Activated CD4-positive, alpha-beta T cell treated with anti-CD3 and anti-CD28 coated beads, Interleukin-2, Interleukin-6, amounts not matched to agents 100 ng/mL and 50 ng/mL, durations not matched to agents 16 hours and 8 hours (primary cell): ENCODE measurements at regions not wholly inside any gene's neighbourhood (a gene's known extent, or its start where the extent isn't known, plus 50 kb on each side); places are given as distances from the start of the nearest gene placed in this dataset.
"Not testable (repeated sequence)": the region's sequence is repeated elsewhere in the genome, so short reads cannot be mapped to it uniquely, and the experiment has no call there.

ENCODE experiments used
- DNase-seq: peaks from one replicate; pipeline ENCODE4 v3.0.0-alpha.2; 2020

- no peak for DNase-seq
Observed at GRCh38 chr20:1825507-1825906, 69.7 kb upstream of the SIRPA start.

GRCh38 chr20:1824834-1825233 lies 70.4 kb upstream of the SIRPA start:
- DNase-seq, result no peak

GRCh38 chr20:1824181-1824580 lies 71.0 kb upstream of the SIRPA start:
- DNase-seq, result no peak

DNA sequence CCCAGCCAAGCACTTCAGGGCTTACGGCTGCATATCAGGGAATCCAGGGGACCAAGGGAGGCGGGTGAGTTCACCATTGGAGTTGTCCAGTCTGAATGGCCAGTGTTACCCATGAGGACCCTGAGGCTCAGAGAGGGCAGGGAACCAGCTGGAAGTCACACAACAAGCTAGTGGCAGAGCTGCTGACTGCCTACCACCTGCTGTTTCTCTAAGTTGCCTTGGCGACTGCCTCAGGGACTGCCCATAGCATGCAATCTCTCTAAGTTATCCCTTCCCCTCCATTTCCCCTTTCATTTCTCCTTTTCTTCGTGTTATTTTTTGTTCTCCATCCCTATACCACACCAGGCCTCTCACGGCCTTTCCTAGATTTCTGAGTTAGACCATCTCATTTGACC lies 71.8 kb upstream of the SIRPA start:
- DNase-seq, result no peak

- DNase-seq, result no peak
Observed at GRCh38 chr20:1822564-1823449, 72.4 kb upstream of the SIRPA start.

GRCh38 chr20:1820138-1821079 lies 74.8 kb upstream of the SIRPA start:
- DNase-seq, result no peak

- DNase-seq, result no peak
Observed at GRCh38 chr20:1819311-1820137, 75.7 kb upstream of the SIRPA start.

GRCh38 chr20:1818895-1819294 lies 76.3 kb upstream of the SIRPA start:
- no peak for DNase-seq

DNA sequence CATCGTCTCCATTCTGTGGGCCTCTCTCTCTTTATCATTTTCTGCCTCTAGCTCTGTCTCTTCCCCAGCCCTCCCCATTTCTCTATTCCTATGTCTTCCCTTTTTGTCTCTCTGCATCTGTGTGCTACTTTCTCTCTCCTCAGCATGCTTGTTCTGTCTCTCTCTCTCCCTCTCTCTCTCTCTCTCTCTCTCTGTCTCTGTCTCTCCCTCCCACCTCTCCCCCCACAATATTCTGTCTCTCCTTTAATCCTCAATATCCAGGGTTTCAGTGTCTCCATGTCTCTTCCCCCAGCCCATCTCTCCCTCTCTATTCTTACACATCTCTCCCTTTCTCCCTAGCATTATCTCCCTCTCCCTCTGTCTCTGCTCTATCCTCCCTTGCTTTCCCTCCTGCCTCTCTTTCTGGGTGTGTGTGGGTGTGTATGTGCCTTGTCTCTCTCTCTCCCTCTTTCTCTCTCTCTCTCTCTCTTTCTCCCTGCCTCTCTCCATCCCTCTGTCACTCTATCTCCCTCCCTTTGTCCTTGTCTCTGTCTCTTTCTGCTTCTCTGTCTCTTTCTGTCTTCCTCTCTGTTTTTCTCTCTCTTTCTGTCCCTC lies 76.9 kb upstream of the SIRPA start:
- no peak for DNase-seq

DNA sequence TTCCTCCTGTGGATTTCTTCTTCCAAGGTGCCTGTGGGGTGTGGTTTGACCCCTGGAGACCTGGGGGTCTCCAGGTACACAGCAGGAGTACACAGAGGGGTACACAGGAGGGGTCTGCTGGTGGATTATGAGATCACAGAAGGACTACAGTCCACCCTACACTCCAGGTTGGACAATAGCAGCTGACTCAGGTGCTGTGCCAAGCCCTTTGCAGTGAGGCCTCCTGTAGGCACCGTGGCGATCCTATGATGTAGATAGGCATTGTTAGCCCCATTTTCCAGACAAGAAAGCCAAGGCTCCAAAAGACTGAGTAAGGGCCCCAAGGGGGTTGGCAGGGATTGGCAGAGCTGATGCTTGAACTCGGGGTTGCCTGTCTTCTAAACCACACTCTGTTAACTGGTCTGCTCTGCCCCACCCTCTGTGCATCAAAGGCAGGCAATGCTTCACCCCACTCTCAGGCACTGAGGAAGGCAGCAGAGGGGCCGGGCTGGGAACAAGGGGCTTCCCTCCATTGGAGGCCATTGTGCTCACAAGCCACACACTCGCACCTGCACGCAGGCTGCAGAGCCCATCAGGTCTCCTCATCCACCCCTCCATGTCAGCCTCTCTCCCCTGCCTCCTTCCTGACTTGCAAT lies 77.5 kb upstream of the SIRPA start:
- no peak for DNase-seq

DNA sequence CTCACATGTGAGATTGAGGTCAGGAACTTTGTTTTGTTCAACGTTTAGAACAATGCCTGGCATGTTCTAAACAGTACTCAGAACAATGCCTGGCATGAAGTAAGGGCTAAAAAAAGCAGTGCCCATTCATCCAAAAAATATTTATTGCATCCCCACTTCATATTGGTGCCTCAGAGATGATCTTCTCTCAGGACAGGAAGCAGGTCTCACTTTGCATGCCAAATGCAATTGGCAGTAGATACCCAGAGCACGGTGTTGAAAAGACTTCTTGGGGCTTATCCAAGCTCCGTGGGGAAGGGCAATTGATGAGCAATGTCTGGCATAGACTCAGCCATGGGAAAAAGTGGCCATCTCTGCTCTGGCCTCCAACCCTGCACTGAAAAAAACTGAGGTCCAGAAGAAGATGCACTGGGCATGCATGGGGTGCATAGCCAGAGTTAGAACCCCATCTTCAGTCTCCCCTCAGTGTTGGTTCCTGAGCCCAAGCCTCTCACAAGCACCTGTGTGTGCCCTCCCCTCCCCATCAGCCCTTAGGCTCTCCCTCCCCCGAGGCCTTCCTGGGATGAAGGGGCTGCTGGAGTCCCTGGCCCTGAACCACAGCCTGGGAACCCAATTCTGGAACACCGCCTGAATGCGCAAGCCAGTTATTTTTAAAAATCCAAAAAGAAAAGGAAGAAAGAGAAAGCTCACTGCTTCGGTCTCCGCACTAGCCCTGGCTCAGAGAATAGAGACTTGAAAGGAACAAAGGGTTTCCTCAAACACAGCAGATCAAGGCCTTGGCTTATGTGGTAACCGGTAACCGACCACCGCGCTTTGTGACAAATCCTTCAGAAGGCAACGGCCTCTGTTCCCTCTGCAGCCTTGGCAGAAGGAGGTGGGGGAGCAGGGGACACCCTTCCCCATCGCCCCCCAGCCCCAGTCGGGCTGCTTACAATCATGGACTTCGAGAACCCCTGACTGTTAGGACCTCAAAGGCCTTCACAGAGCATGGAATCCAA lies 78.5 kb upstream of the SIRPA start:
- no peak for DNase-seq

- no peak for DNase-seq
Observed at GRCh38 chr20:1815502-1816085, 79.6 kb upstream of the SIRPA start.

- DNase-seq, result not testable (repeated sequence)
Observed at GRCh38 chr20:1814861-1815260, 80.3 kb upstream of the SIRPA start.

GRCh38 chr20:1813674-1814635 lies 81.3 kb upstream of the SIRPA start:
- no peak for DNase-seq

DNA sequence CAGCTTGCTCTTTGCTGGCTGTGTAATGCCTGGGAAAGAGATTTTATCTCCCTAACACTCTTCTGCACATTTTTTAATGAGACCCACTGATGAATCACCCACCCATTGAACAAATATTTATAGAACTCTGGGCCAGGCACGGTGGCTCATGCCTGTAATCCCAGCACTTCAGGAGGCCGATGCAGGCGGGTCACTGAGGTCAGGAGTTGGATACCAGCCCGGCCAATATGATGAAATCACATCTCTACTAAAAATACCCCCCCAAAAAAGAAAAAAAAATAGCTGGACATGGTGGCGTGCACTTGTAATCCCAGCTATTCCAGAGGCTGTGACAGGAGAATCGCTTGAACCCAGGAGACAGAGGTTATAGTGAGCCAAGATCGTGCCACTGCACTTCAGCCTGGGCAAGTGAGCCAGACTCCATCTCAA lies 82.1 kb upstream of the SIRPA start:
- DNase-seq, result no peak

- DNase-seq, result no peak
Observed at GRCh38 chr20:1811621-1812498, 83.3 kb upstream of the SIRPA start.

DNA sequence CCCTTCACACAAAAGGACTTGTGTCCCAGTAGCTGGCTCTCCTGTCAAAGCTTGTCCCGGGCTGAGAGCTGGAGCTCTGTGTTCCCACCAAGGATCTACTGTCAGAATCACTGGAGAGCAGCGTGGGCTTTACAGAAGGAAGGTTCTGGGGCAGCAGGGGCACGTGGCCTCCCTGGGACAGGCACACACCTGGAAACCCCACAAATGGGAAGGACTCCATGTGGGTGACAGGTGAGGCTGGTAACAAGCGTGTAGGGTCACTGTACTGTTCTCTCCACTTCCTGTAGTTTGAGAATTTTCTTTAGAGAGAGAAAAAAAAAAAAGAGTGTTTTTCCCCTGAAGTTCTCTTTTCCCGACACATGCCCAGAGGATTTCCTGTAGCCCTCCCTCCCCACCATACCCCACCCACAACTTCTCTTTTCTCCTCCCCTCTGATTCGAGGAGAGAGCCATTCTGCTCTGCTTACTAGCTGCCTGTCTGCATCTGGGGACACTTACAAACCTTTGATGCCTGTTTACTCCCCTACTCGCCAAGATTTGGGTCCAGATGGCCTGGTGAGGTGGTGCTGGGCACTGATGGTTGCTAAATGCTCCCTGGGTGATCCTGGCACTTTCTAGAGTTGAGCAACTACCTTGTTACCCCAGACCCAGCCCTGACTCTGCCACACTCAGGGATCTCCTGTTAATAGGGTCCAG lies 84.1 kb upstream of the SIRPA start:
- DNase-seq, result no peak
